Panc1 (cell line): ENCODE measurements at regions not wholly inside any gene's neighbourhood (a gene's known extent, or its start where the extent isn't known, plus 50 kb on each side); places are given as distances from the start of the nearest gene placed in this dataset.

ENCODE experiments used
- ATAC-seq: fragments of 200-7000 bp; cut with Tn5 transposase; 2 replicates; pipeline ENCODE4 v1.9.1; 2020; ENCODE audit warnings: mild to moderate bottlenecking, moderate library complexity
- BruUV-seq: library from RNA; stranded (reverse); fragments of 400-500 nt; replicated peaks from 2 replicates; lab custom pipeline; 2021; lab: Mats Ljungman, UMichigan
- CTCF ChIA-PET: fragments of 300-600 bp; sonication (Branson Sonifier 250); formaldehyde crosslinking; loops from one replicate; lab custom pipeline; 2022; ENCODE audit warnings: antibody characterized with exemption; lab: Charles Lee
- POLR2A ChIA-PET: fragments of 300-600 bp; sonication (Branson Sonifier 250); formaldehyde crosslinking; loops from one replicate; lab custom pipeline; 2022; ENCODE audit warnings: antibody characterized with exemption; lab: Charles Lee
- DNase-seq: peaks from one replicate; pipeline ENCODE4 v3.0.0-alpha.2; 2010; ENCODE audit warnings: low read depth, low spot score
- H3K27ac ChIP-seq: 2 replicates; pipeline ENCODE4 v1.5.1; 2011; ENCODE audit warnings: mild to moderate bottlenecking, low read length, inconsistent platforms
- H3K27me3 ChIP-seq: fragments of 200-500 bp; sonication (Bioruptor generic); 2 replicates; pipeline ENCODE4 v1.6.0; 2014; ENCODE audit warnings: low read length, inconsistent platforms; ENCODE audit not compliant: control insufficient read depth, insufficient read depth
- H3K36me3 ChIP-seq: fragments of 200-500 bp; sonication (Bioruptor generic); 2 replicates; pipeline ENCODE4 v1.5.1; 2014; ENCODE audit warnings: inconsistent platforms, mild to moderate bottlenecking, low read length, moderate library complexity; ENCODE audit not compliant: control insufficient read depth, insufficient read depth
- H3K4me1 ChIP-seq: 2 replicates; pipeline ENCODE4 v1.5.1; 2011; ENCODE audit warnings: inconsistent platforms, mild to moderate bottlenecking, low read length, moderate library complexity; ENCODE audit not compliant: control insufficient read depth, insufficient read depth
- H3K4me3 ChIP-seq, 2 experiments: 2 replicates each; pipeline ENCODE4 v1.5.1; 2011 to 2012; ENCODE audit warnings: low read depth in 2 of 2, low read length in 2 of 2, mild to moderate bottlenecking in 2 of 2, inconsistent platforms in 1 of 2, moderate library complexity in 1 of 2
- H3K9me3 ChIP-seq: fragments of 200-500 bp; sonication (Bioruptor generic); 2 replicates; pipeline ENCODE4 v1.5.1; 2014; ENCODE audit warnings: low read depth, mild to moderate bottlenecking, inconsistent platforms, low read length, moderate library complexity; ENCODE audit not compliant: control insufficient read depth, insufficient read depth
- POLR2AphosphoS5 ChIP-seq: IDR thresholded peaks from 2 replicates; pipeline ENCODE4 v1.6.1; 2012; ENCODE audit warnings: mild to moderate bottlenecking, low read depth, low read length, moderate library complexity
- SIN3A ChIP-seq: IDR thresholded peaks from 2 replicates; pipeline ENCODE4 v1.6.1; 2012; ENCODE audit warnings: low read depth, mild to moderate bottlenecking, low read length, moderate library complexity, borderline replicate concordance; ENCODE audit not compliant: insufficient read depth
- TCF7L2 ChIP-seq: IDR thresholded peaks from 2 replicates; pipeline ENCODE4 v1.6.1; 2011; ENCODE audit warnings: mild to moderate bottlenecking, low read depth, low read length, inconsistent platforms
- in situ Hi-C: cut with HindIII; loops from 2 replicates; pipeline ENCODE4 v1.10.0; 2016; ENCODE audit warnings: low sequenced_read_pairs, low pct_unique_long_range_greater_than_20kb
- intact Hi-C: fragments of 100-400 bp; cut with micrococcal nuclease; formaldehyde crosslinking; loops from one replicate; pipeline ENCODE4 v1.10.0; 2022; ENCODE audit not compliant: unreplicated experiment
- TF ChIP-seq, protein P1 (sequence below), 2 experiments: IDR thresholded peaks; 2 replicates each; pipeline ENCODE4 v1.6.1; 2011 to 2012; ENCODE audit warnings: low read depth in 2 of 2, control low read depth in 1 of 2, low read length in 1 of 2, mild to moderate bottlenecking in 1 of 2, moderate library complexity in 1 of 2; ENCODE audit not compliant: insufficient read depth in 1 of 2
- TF ChIP-seq, protein P2 (sequence below): fragments of 450-650 bp; IDR thresholded peaks from 2 replicates; pipeline ENCODE4 v1.5.1; 2017; ENCODE audit warnings: mild to moderate bottlenecking

- ChIA-PET CTCF (no interaction called here), POLR2A (no interaction called here)
- DNase-seq, result no peak
- no peak overlapping the region for H3K27ac ChIP-seq
- in situ Hi-C loops, result no loop called here
- no TSS peak for BruUV-seq
- H3K4me1 ChIP-seq, result peaks cover 16% of the 10 kb centered on the region
- H3K36me3 ChIP-seq, result no peaks in the 10 kb centered on the region
- intact Hi-C loops, result no loop called here
- H3K27me3 ChIP-seq, result no peaks in the 10 kb centered on the region
- TF ChIP-seq POLR2AphosphoS5, result no peak
- TF ChIP-seq, protein P1, sequence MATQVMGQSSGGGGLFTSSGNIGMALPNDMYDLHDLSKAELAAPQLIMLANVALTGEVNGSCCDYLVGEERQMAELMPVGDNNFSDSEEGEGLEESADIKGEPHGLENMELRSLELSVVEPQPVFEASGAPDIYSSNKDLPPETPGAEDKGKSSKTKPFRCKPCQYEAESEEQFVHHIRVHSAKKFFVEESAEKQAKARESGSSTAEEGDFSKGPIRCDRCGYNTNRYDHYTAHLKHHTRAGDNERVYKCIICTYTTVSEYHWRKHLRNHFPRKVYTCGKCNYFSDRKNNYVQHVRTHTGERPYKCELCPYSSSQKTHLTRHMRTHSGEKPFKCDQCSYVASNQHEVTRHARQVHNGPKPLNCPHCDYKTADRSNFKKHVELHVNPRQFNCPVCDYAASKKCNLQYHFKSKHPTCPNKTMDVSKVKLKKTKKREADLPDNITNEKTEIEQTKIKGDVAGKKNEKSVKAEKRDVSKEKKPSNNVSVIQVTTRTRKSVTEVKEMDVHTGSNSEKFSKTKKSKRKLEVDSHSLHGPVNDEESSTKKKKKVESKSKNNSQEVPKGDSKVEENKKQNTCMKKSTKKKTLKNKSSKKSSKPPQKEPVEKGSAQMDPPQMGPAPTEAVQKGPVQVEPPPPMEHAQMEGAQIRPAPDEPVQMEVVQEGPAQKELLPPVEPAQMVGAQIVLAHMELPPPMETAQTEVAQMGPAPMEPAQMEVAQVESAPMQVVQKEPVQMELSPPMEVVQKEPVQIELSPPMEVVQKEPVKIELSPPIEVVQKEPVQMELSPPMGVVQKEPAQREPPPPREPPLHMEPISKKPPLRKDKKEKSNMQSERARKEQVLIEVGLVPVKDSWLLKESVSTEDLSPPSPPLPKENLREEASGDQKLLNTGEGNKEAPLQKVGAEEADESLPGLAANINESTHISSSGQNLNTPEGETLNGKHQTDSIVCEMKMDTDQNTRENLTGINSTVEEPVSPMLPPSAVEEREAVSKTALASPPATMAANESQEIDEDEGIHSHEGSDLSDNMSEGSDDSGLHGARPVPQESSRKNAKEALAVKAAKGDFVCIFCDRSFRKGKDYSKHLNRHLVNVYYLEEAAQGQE (IDR thresholded peaks at IDR 0.05; ENCODE audit: insufficient read depth in 1 of 2, low read depth in 2 of 2, low read length in 1 of 2), result no peak
- TF ChIP-seq, protein P2, sequence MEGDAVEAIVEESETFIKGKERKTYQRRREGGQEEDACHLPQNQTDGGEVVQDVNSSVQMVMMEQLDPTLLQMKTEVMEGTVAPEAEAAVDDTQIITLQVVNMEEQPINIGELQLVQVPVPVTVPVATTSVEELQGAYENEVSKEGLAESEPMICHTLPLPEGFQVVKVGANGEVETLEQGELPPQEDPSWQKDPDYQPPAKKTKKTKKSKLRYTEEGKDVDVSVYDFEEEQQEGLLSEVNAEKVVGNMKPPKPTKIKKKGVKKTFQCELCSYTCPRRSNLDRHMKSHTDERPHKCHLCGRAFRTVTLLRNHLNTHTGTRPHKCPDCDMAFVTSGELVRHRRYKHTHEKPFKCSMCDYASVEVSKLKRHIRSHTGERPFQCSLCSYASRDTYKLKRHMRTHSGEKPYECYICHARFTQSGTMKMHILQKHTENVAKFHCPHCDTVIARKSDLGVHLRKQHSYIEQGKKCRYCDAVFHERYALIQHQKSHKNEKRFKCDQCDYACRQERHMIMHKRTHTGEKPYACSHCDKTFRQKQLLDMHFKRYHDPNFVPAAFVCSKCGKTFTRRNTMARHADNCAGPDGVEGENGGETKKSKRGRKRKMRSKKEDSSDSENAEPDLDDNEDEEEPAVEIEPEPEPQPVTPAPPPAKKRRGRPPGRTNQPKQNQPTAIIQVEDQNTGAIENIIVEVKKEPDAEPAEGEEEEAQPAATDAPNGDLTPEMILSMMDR, result no peak
- TF ChIP-seq TCF7L2, result no peak
- no peak for TF ChIP-seq SIN3A
- no peak overlapping the region for H3K4me3 ChIP-seq
- ATAC-seq, result no peak
- H3K9me3 ChIP-seq, result peaks cover 3% of the 10 kb centered on the region; the same call in 1 of the 2 replicates
These were observed 237.6 kb downstream of the SOX9 start for GRCh38 chr17:72358465-72358864.

DNA sequence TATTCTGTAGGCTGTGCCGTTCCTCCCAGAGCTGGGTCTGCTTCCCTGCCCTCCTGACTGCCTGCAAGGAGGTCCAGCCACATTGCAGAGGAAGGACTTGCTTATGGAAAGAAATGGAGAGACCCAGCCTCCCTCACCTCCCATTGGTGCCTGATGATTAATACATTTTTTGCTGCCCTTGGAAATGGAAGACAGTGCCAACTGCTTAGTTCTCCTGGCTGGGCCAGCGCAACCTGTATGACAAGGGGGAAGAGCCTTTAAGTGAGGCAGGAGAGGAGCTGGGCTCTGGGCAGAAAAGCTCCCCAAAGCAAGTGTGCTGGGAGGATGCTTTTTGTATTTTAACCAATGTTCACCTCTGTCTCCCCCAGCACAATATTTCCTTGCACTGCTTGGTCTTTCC is 238.5 kb downstream of the SOX9 start:
- in situ Hi-C loops (no loop called here), intact Hi-C loops (no loop called here)
- Histone ChIP-seq H3K27me3 (no peaks in the 10 kb centered on the region), H3K4me3 (no peak overlapping the region), H3K36me3 (no peaks in the 10 kb centered on the region), H3K27ac (no peak overlapping the region), H3K4me1 (peaks cover 8% of the 10 kb centered on the region; the same call in 1 of the 2 replicates), H3K9me3 (peaks cover 3% of the 10 kb centered on the region; the same call in 1 of the 2 replicates)
- CTCF ChIA-PET, result no interaction called here
- POLR2A ChIA-PET, result no interaction called here
- no peak for ATAC-seq
- no TSS peak for BruUV-seq
- DNase-seq, result no peak
- TF ChIP-seq, protein P1 (IDR thresholded peaks at IDR 0.05; ENCODE audit: insufficient read depth in 1 of 2, low read depth in 2 of 2, low read length in 1 of 2), result no peak
- TF ChIP-seq POLR2AphosphoS5, result no peak
- TF ChIP-seq, protein P2, result no peak
- TF ChIP-seq SIN3A, result no peak
- TF ChIP-seq TCF7L2, result no peak
